ENCODE measurements at regions not wholly inside any gene's neighbourhood (a gene's known extent, or its start where the extent isn't known, plus 50 kb on each side); places are given as distances from the start of the nearest gene placed in this dataset.
A peak's percentile ranks its signal among the peaks of the same experiment; 100 is the strongest.
"Not testable (repeated sequence)": the region's sequence is repeated elsewhere in the genome, so short reads cannot be mapped to it uniquely, and the experiment has no call there.

DNA sequence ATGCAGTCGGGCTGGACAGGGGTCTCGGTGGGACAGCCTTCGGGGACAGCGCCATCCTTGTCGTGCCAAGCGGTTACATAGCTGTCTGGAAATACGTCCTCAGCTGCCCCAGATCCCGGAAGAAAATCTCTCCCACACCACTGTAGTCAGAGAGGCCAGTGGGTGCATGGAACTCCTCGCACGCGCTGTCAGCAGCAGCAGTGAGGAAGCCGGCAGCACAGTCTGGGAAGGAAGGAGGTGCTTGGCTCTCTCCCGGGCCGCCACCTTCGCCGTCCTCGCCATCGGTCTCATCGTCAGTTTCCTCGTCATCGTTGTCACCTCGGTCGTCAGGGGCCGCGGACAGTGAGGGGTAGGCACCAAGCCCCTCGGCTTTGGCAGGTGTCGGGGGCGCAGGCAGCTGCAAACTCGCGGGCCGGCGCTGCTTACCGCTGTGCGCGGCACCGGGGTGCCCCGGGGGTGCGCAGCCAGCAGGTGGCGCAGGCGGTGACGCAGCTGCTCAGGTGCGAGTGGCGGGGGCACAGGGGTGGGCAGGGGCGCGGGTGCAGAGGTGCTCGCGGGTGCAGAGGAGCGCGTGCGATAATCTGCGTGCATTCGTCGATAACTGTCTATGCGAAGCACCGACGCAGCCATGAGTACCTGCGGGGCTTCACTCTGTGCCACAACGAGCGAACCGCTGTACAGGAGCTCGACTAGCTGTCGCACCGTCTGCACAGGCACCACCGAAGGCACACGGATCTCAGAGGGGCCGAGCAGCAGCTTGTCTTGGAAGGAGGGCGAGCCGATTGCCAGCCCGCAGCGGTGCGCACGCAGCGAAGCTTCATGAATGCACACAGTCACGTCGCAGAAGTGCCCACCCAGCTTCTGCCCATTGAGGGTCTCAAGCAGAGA, 89.2 kb downstream of the LIMS3 start:
- H3K79me2 ChIP-seq (ENCODE audit: control insufficient read depth, insufficient read depth, low read length); H3K27me3 Mint-ChIP-seq; H2AFZ ChIP-seq (ENCODE audit: insufficient read depth, low read depth, low read length, poor library complexity, severe bottlenecking); H3K9me3 Mint-ChIP-seq (ENCODE audit: insufficient read depth); POLR2A ChIA-PET; H3K4me1 Mint-ChIP-seq; H3K9ac ChIP-seq (ENCODE audit: low read length); H4K20me1 ChIP-seq (ENCODE audit: control insufficient read depth, insufficient read depth, low read length, poor library complexity, severe bottlenecking); H3K27ac ChIP-seq (ENCODE audit: low read length in 2 of 2); H3K4me2 ChIP-seq (replicated peaks; ENCODE audit: low read depth, low read length, poor library complexity, severe bottlenecking); H3K4me1 ChIP-seq (ENCODE audit: control insufficient read depth in 2 of 2, insufficient read depth in 2 of 2, low read length in 2 of 2); H3K27ac Mint-ChIP-seq; CTCF ChIA-PET; H3K4me3 ChIP-seq (ENCODE audit: control extremely low read depth in 1 of 5, extremely low read depth in 1 of 5, insufficient read depth in 1 of 5, low read depth in 2 of 5, low read length in 4 of 5); H3K9me3 ChIP-seq (ENCODE audit: control extremely low read depth in 1 of 3, control insufficient read depth in 2 of 3, insufficient read depth in 1 of 3, low read length in 2 of 3); DNase-seq; H3K4me3 Mint-ChIP-seq; intact Hi-C loops (cut with micrococcal nuclease); H3K36me3 ChIP-seq (replicated peaks in 1 of 2; ENCODE audit: control extremely low read depth in 1 of 2, control insufficient read depth in 1 of 2, extremely low read depth in 1 of 2, insufficient read depth in 2 of 2, low read length in 1 of 2); H3K27me3 ChIP-seq (replicated peaks in 1 of 4; ENCODE audit: control extremely low read depth in 1 of 4, control insufficient read depth in 3 of 4, insufficient read depth in 4 of 4, low read length in 3 of 4): not testable (repeated sequence)
- peak; percentile 54 for ATAC-seq (ENCODE audit: low read depth)
- no CpG with 5 or more reads among the region's 75 CpGs for WGBS (ENCODE audit: insufficient coverage)

DNA sequence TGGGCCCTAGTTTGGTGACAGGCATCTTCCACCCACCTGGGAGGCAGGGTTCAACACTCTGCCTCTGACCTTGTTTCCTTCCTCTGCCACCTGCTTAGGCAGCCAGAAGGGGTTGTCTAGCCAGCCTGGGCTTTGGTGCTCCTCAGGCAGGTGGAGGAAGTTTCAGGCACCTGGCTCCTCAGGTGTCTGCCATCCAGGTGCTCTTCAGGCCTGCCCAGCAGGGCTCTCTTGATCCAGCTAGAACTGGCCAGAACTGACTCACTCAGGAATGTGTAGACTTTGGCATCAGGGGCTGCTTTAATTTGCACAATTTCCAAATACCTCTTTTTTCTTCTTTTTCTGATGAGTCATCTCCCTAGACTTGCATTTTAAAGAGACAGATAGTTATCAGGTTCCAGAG, 100.9 kb downstream of the LIMS3 start:
- H3K4me2 ChIP-seq (replicated peaks; ENCODE audit: low read depth, low read length, poor library complexity, severe bottlenecking); H3K4me1 Mint-ChIP-seq; H3K27ac Mint-ChIP-seq; H3K27me3 ChIP-seq (replicated peaks in 1 of 4; ENCODE audit: control extremely low read depth in 1 of 4, control insufficient read depth in 3 of 4, insufficient read depth in 4 of 4, low read length in 3 of 4); DNase-seq; H3K9me3 ChIP-seq (ENCODE audit: control extremely low read depth in 1 of 3, control insufficient read depth in 2 of 3, insufficient read depth in 1 of 3, low read length in 2 of 3); intact Hi-C loops (cut with micrococcal nuclease); H3K27me3 Mint-ChIP-seq; H3K4me3 ChIP-seq (ENCODE audit: control extremely low read depth in 1 of 5, extremely low read depth in 1 of 5, insufficient read depth in 1 of 5, low read depth in 2 of 5, low read length in 4 of 5); H3K9me3 Mint-ChIP-seq (ENCODE audit: insufficient read depth); H4K20me1 ChIP-seq (ENCODE audit: control insufficient read depth, insufficient read depth, low read length, poor library complexity, severe bottlenecking); H3K36me3 ChIP-seq (replicated peaks in 1 of 2; ENCODE audit: control extremely low read depth in 1 of 2, control insufficient read depth in 1 of 2, extremely low read depth in 1 of 2, insufficient read depth in 2 of 2, low read length in 1 of 2); H3K4me1 ChIP-seq (ENCODE audit: control insufficient read depth in 2 of 2, insufficient read depth in 2 of 2, low read length in 2 of 2); POLR2A ChIA-PET; H3K79me2 ChIP-seq (ENCODE audit: control insufficient read depth, insufficient read depth, low read length); H2AFZ ChIP-seq (ENCODE audit: insufficient read depth, low read depth, low read length, poor library complexity, severe bottlenecking); ATAC-seq (ENCODE audit: low read depth); H3K9ac ChIP-seq (ENCODE audit: low read length); H3K27ac ChIP-seq (ENCODE audit: low read length in 2 of 2); H3K4me3 Mint-ChIP-seq; CTCF ChIA-PET: not testable (repeated sequence)

DNA sequence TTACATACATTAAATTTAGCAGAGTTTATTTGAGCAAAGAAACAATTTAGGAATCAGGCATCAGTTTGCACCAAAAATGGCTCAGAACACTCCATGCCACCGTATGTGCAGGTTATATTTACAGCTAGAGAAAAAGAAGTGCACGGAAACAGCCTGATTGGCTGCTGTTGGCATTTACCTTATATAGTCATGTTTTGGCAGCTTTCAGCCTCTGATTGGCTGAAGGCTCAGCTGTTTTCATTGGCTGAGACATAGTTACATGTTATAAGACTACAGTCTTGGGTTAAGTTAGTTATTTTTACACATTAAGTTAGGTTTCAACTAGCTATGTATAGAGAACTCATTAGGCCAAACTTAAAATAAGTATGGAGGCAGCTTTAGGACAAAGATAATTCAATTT, 104.0 kb downstream of the LIMS3 start:
- ATAC-seq (ENCODE audit: low read depth); POLR2A ChIA-PET; H4K20me1 ChIP-seq (ENCODE audit: control insufficient read depth, insufficient read depth, low read length, poor library complexity, severe bottlenecking); H3K27ac ChIP-seq (ENCODE audit: low read length in 2 of 2); H3K4me1 Mint-ChIP-seq; H3K9ac ChIP-seq (ENCODE audit: low read length); H3K27me3 Mint-ChIP-seq; DNase-seq; intact Hi-C loops (cut with micrococcal nuclease); H3K4me3 ChIP-seq (ENCODE audit: control extremely low read depth in 1 of 5, extremely low read depth in 1 of 5, insufficient read depth in 1 of 5, low read depth in 2 of 5, low read length in 4 of 5); H3K27me3 ChIP-seq (replicated peaks in 1 of 4; ENCODE audit: control extremely low read depth in 1 of 4, control insufficient read depth in 3 of 4, insufficient read depth in 4 of 4, low read length in 3 of 4); H3K27ac Mint-ChIP-seq; H3K4me1 ChIP-seq (ENCODE audit: control insufficient read depth in 2 of 2, insufficient read depth in 2 of 2, low read length in 2 of 2); CTCF ChIA-PET; H3K4me2 ChIP-seq (replicated peaks; ENCODE audit: low read depth, low read length, poor library complexity, severe bottlenecking); H3K9me3 Mint-ChIP-seq (ENCODE audit: insufficient read depth); H2AFZ ChIP-seq (ENCODE audit: insufficient read depth, low read depth, low read length, poor library complexity, severe bottlenecking); H3K9me3 ChIP-seq (ENCODE audit: control extremely low read depth in 1 of 3, control insufficient read depth in 2 of 3, insufficient read depth in 1 of 3, low read length in 2 of 3); H3K79me2 ChIP-seq (ENCODE audit: control insufficient read depth, insufficient read depth, low read length); H3K36me3 ChIP-seq (replicated peaks in 1 of 2; ENCODE audit: control extremely low read depth in 1 of 2, control insufficient read depth in 1 of 2, extremely low read depth in 1 of 2, insufficient read depth in 2 of 2, low read length in 1 of 2); H3K4me3 Mint-ChIP-seq: not testable (repeated sequence)
- WGBS (ENCODE audit: insufficient coverage): no CpG with 5 or more reads among the region's 2 CpGs

DNA sequence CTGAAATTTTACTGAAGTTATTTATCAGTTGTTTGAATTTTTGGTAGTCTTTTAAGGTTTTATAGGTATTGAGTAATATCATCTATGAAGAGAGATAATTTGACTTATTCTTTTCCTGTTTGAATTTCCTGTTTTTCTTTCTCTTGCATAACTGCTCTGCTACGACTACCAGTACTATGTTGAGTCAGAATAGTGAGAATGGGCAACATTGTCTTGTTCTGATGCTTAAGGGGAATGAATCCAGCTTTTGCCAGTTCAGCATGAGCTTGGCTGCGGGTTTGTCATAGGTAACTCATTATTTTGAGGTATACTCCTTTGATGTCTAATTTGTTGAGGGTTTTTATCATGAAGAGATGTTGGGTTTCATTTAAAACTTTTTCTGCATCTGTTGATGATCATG, 102.2 kb downstream of the MALL start:
- POLR2A ChIA-PET; CTCF ChIA-PET; H3K4me3 ChIP-seq (ENCODE audit: control extremely low read depth in 1 of 5, extremely low read depth in 1 of 5, insufficient read depth in 1 of 5, low read depth in 2 of 5, low read length in 4 of 5): not testable (repeated sequence)

More for the DNA sequence above, 102.2 kb downstream of the MALL start:
- H4K20me1 ChIP-seq (ENCODE audit: control insufficient read depth, insufficient read depth, low read length, poor library complexity, severe bottlenecking); H3K27me3 Mint-ChIP-seq; H3K4me1 Mint-ChIP-seq; H3K4me3 Mint-ChIP-seq; H3K9me3 ChIP-seq (ENCODE audit: control extremely low read depth in 1 of 3, control insufficient read depth in 2 of 3, insufficient read depth in 1 of 3, low read length in 2 of 3); H3K4me1 ChIP-seq (ENCODE audit: control insufficient read depth in 2 of 2, insufficient read depth in 2 of 2, low read length in 2 of 2); H3K27ac Mint-ChIP-seq; H3K9me3 Mint-ChIP-seq (ENCODE audit: insufficient read depth); ATAC-seq (ENCODE audit: low read depth); H3K36me3 ChIP-seq (replicated peaks in 1 of 2; ENCODE audit: control extremely low read depth in 1 of 2, control insufficient read depth in 1 of 2, extremely low read depth in 1 of 2, insufficient read depth in 2 of 2, low read length in 1 of 2); H3K79me2 ChIP-seq (ENCODE audit: control insufficient read depth, insufficient read depth, low read length); H3K9ac ChIP-seq (ENCODE audit: low read length); H3K27ac ChIP-seq (ENCODE audit: low read length in 2 of 2); DNase-seq; H3K27me3 ChIP-seq (replicated peaks in 1 of 4; ENCODE audit: control extremely low read depth in 1 of 4, control insufficient read depth in 3 of 4, insufficient read depth in 4 of 4, low read length in 3 of 4); intact Hi-C loops (cut with micrococcal nuclease); H3K4me2 ChIP-seq (replicated peaks; ENCODE audit: low read depth, low read length, poor library complexity, severe bottlenecking); H2AFZ ChIP-seq (ENCODE audit: insufficient read depth, low read depth, low read length, poor library complexity, severe bottlenecking): not testable (repeated sequence)
- WGBS (ENCODE audit: insufficient coverage): no CpG with 5 or more reads among the region's 2 CpGs

Measured in B cell (primary cell).